MM.1S (cell line): ENCODE measurements at regions not wholly inside any gene's neighbourhood (a gene's known extent, or its start where the extent isn't known, plus 50 kb on each side); places are given as distances from the start of the nearest gene placed in this dataset.

ENCODE experiments used
- CTCF ChIP-seq: fragments of 300-600 bp; sonication (generic); IDR thresholded peaks from 2 replicates; pipeline ENCODE4 v1.5.1; 2016; ENCODE audit warnings: antibody characterized with exemption, low read length, mixed read lengths
- EZH2 ChIP-seq: fragments of 300-600 bp; sonication (generic); optimal IDR thresholded peaks from 2 replicates; pipeline ENCODE3; 2017; ENCODE audit warnings: low read depth, mild to moderate bottlenecking, antibody characterized with exemption, low read length, mixed read lengths
- EZH2phosphoT487 ChIP-seq: fragments of 300-600 bp; sonication (generic); IDR thresholded peaks from 2 replicates; pipeline ENCODE4 v1.6.1; 2018; ENCODE audit warnings: antibody characterized with exemption, low read length

GRCh38 chr9:1804128-1804865 lies 210.8 kb upstream of the SMARCA2 start:
- no peak for TF ChIP-seq CTCF
- TF ChIP-seq EZH2phosphoT487, result no peak
- no peak for TF ChIP-seq EZH2
